ENCODE measurements at regions not wholly inside any gene's neighbourhood (a gene's known extent, or its start where the extent isn't known, plus 50 kb on each side); places are given as distances from the start of the nearest gene placed in this dataset.

DNA sequence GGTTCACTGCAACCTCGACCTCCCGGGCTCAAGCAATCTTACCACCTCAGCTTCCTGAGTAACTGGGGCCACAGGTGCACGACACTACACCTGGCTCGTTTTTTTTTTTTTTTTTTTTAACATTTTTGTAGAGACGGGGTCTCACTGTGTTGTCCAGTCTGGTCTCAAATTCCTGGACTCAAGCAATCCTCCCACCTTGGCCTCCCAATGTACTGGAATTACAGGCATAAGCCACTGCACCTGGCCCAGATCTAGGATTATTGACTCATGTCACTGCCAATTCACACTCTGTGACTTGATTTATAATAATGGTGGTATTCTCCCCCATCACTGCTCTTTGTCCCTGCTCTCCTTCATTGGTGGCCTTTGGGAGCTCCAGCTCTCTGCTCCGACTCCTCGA lies 145.1 kb downstream of the PTPRU start:
- no peak for TF ChIP-seq ZNF274 (IDR thresholded peaks at IDR 0.05; ENCODE audit: low read depth, low read length)
- no peak for TF ChIP-seq SUZ12 (IDR thresholded peaks at IDR 0.05; ENCODE audit: extremely low read depth, insufficient read depth, insufficient read length)
- no peak for TF ChIP-seq YY1 (IDR thresholded peaks at IDR 0.05; ENCODE audit: insufficient read depth, insufficient read length)

Measured in NT2/D1 (cell line).